GM23338 (cell line): ENCODE measurements at regions not wholly inside any gene's neighbourhood (a gene's known extent, or its start where the extent isn't known, plus 50 kb on each side); places are given as distances from the start of the nearest gene placed in this dataset.

Source experiments
- CREB1 ChIP-seq: fragments of 250-450 bp; sonication (Bioruptor Pico); IDR thresholded peaks from 2 replicates; pipeline ENCODE4 v1.5.0; 2020; ENCODE audit warnings: low read depth, mild to moderate bottlenecking, moderate library complexity
- EZH2 ChIP-seq: fragments of 200-600 bp; sonication (generic); IDR thresholded peaks from one replicate; pipeline ENCODE4 v1.8.0; 2017; ENCODE audit warnings: antibody characterized with exemption, mild to moderate bottlenecking, low read depth; ENCODE audit not compliant: unreplicated experiment
- EZH2phosphoT487 ChIP-seq: fragments of 200-600 bp; sonication (generic); IDR thresholded peaks from one replicate; pipeline ENCODE4 v1.8.1; 2018; ENCODE audit warnings: antibody characterized with exemption; ENCODE audit not compliant: unreplicated experiment
- JUNB ChIP-seq: IDR thresholded peaks from one replicate; pipeline ENCODE4 v1.6.1; 2016; ENCODE audit warnings: antibody characterized with exemption; ENCODE audit not compliant: unreplicated experiment
- POLR2AphosphoS5 ChIP-seq: IDR thresholded peaks from 2 replicates; pipeline ENCODE4 v1.6.1; 2016; ENCODE audit warnings: antibody characterized with exemption, low read depth
- ZNF114 ChIP-seq: fragments of 250-450 bp; sonication (Bioruptor Pico); IDR thresholded peaks from 2 replicates; pipeline ENCODE4 v1.5.0; 2020; ENCODE audit warnings: mild to moderate bottlenecking, moderate library complexity
- ZNF331 ChIP-seq: fragments of 250-450 bp; sonication (Bioruptor Pico); IDR thresholded peaks from 2 replicates; pipeline ENCODE4 v1.5.0; 2020; ENCODE audit warnings: low read depth, mild to moderate bottlenecking, moderate library complexity
- TF ChIP-seq, protein P1 (sequence below), 2 experiments: fragments of 200-600 bp in 1 of 2; sonication (generic) in 1 of 2; conservative IDR thresholded peaks; 2 replicates each; pipeline versions ENCODE4 v1.5.1 to v1.6.1; 2016 to 2017; ENCODE audit warnings: antibody characterized with exemption in 2 of 2, low read depth in 2 of 2, mild to moderate bottlenecking in 2 of 2, moderate library complexity in 1 of 2
- TF ChIP-seq, protein P2 (sequence below): IDR thresholded peaks from one replicate; pipeline ENCODE4 v1.6.1; 2018; ENCODE audit warnings: antibody characterized with exemption; ENCODE audit not compliant: unreplicated experiment
- TF ChIP-seq, protein P3 (sequence below): fragments of 250-450 bp; sonication (Bioruptor Pico); IDR thresholded peaks from 2 replicates; pipeline ENCODE4 v1.5.0; 2020; ENCODE audit warnings: mild to moderate bottlenecking, moderate library complexity

DNA sequence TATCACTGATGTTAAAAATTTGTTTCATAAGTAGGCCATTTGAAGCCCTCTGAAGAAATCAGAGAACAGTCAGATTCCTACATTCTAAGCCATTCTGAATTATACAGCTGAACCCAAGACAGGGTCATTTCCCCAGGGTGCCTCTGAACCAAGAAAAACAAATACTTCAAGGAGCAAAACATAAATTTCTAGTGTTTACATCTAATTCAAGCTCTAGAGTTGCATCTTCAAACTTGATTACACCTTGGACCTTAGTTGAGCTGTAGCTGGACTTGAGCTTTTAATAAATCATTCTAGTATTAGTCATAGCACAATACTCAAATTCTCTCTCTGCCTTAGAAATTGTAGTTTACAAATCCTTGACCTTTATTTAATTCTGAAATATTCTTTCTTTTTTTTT lies 87.6 kb upstream of the IL15 start:
- TF ChIP-seq, protein P1, sequence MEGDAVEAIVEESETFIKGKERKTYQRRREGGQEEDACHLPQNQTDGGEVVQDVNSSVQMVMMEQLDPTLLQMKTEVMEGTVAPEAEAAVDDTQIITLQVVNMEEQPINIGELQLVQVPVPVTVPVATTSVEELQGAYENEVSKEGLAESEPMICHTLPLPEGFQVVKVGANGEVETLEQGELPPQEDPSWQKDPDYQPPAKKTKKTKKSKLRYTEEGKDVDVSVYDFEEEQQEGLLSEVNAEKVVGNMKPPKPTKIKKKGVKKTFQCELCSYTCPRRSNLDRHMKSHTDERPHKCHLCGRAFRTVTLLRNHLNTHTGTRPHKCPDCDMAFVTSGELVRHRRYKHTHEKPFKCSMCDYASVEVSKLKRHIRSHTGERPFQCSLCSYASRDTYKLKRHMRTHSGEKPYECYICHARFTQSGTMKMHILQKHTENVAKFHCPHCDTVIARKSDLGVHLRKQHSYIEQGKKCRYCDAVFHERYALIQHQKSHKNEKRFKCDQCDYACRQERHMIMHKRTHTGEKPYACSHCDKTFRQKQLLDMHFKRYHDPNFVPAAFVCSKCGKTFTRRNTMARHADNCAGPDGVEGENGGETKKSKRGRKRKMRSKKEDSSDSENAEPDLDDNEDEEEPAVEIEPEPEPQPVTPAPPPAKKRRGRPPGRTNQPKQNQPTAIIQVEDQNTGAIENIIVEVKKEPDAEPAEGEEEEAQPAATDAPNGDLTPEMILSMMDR (conservative IDR thresholded peaks at IDR 0.05; ENCODE audit: low read depth in 2 of 2), result no peak
- TF ChIP-seq, protein P2, sequence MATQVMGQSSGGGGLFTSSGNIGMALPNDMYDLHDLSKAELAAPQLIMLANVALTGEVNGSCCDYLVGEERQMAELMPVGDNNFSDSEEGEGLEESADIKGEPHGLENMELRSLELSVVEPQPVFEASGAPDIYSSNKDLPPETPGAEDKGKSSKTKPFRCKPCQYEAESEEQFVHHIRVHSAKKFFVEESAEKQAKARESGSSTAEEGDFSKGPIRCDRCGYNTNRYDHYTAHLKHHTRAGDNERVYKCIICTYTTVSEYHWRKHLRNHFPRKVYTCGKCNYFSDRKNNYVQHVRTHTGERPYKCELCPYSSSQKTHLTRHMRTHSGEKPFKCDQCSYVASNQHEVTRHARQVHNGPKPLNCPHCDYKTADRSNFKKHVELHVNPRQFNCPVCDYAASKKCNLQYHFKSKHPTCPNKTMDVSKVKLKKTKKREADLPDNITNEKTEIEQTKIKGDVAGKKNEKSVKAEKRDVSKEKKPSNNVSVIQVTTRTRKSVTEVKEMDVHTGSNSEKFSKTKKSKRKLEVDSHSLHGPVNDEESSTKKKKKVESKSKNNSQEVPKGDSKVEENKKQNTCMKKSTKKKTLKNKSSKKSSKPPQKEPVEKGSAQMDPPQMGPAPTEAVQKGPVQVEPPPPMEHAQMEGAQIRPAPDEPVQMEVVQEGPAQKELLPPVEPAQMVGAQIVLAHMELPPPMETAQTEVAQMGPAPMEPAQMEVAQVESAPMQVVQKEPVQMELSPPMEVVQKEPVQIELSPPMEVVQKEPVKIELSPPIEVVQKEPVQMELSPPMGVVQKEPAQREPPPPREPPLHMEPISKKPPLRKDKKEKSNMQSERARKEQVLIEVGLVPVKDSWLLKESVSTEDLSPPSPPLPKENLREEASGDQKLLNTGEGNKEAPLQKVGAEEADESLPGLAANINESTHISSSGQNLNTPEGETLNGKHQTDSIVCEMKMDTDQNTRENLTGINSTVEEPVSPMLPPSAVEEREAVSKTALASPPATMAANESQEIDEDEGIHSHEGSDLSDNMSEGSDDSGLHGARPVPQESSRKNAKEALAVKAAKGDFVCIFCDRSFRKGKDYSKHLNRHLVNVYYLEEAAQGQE, result no peak
- TF ChIP-seq EZH2phosphoT487 (no peak), POLR2AphosphoS5 (no peak), JUNB (no peak), EZH2 (no peak), CREB1 (CRISPR knock-in tag) (no peak), ZNF331 (no peak), ZNF114 (CRISPR knock-in tag) (no peak)
- TF ChIP-seq, protein P3, sequence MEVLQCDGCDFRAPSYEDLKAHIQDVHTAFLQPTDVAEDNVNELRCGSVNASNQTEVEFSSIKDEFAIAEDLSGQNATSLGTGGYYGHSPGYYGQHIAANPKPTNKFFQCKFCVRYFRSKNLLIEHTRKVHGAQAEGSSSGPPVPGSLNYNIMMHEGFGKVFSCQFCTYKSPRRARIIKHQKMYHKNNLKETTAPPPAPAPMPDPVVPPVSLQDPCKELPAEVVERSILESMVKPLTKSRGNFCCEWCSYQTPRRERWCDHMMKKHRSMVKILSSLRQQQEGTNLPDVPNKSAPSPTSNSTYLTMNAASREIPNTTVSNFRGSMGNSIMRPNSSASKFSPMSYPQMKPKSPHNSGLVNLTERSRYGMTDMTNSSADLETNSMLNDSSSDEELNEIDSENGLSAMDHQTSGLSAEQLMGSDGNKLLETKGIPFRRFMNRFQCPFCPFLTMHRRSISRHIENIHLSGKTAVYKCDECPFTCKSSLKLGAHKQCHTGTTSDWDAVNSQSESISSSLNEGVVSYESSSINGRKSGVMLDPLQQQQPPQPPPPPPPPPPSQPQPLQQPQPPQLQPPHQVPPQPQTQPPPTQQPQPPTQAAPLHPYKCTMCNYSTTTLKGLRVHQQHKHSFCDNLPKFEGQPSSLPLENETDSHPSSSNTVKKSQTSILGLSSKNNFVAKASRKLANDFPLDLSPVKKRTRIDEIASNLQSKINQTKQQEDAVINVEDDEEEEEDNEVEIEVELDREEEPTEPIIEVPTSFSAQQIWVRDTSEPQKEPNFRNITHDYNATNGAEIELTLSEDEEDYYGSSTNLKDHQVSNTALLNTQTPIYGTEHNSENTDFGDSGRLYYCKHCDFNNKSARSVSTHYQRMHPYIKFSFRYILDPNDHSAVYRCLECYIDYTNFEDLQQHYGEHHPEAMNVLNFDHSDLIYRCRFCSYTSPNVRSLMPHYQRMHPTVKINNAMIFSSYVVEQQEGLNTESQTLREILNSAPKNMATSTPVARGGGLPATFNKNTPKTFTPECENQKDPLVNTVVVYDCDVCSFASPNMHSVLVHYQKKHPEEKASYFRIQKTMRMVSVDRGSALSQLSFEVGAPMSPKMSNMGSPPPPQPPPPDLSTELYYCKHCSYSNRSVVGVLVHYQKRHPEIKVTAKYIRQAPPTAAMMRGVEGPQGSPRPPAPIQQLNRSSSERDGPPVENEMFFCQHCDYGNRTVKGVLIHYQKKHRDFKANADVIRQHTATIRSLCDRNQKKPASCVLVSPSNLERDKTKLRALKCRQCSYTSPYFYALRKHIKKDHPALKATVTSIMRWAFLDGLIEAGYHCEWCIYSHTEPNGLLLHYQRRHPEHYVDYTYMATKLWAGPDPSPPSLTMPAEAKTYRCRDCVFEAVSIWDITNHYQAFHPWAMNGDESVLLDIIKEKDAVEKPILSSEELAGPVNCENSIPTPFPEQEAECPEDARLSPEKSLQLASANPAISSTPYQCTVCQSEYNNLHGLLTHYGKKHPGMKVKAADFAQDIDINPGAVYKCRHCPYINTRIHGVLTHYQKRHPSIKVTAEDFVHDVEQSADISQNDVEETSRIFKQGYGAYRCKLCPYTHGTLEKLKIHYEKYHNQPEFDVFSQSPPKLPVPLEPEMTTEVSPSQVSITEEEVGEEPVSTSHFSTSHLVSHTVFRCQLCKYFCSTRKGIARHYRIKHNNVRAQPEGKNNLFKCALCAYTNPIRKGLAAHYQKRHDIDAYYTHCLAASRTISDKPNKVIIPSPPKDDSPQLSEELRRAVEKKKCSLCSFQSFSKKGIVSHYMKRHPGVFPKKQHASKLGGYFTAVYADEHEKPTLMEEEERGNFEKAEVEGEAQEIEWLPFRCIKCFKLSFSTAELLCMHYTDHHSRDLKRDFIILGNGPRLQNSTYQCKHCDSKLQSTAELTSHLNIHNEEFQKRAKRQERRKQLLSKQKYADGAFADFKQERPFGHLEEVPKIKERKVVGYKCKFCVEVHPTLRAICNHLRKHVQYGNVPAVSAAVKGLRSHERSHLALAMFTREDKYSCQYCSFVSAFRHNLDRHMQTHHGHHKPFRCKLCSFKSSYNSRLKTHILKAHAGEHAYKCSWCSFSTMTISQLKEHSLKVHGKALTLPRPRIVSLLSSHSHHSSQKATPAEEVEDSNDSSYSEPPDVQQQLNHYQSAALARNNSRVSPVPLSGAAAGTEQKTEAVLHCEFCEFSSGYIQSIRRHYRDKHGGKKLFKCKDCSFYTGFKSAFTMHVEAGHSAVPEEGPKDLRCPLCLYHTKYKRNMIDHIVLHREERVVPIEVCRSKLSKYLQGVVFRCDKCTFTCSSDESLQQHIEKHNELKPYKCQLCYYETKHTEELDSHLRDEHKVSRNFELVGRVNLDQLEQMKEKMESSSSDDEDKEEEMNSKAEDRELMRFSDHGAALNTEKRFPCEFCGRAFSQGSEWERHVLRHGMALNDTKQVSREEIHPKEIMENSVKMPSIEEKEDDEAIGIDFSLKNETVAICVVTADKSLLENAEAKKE, result no peak
